ENCODE measurements at regions not wholly inside any gene's neighbourhood (a gene's known extent, or its start where the extent isn't known, plus 50 kb on each side); places are given as distances from the start of the nearest gene placed in this dataset.

DNA sequence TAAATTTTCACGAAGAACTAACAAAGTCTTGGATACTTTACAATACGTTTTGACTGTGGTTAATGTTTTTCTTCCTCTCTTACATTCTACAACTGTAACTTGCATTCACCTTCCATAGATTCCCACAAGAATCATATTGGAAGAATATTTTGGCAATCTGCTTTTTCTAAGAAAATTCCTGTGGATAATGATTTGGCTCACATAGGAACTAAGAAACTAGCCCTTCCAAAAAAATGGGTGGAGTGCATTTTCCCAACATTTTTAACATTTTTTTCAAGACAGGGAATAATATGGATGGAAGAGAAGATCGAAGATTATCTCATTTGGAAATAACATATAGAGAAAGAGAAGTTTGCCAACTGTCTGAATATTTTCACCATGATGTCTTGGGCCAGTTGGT lies 256.9 kb upstream of the POU2AF2 start:
- Histone ChIP-seq H3K4me3 (no peak overlapping the region), H3K36me3 (no peaks in the 10 kb centered on the region), H3K27me3 (no peaks in the 10 kb centered on the region), H3K27ac (no peak overlapping the region), H3K9me3 (no peaks in the 10 kb centered on the region), H3K4me1 (peaks cover 0 to 10% (median 3%) of the 10 kb centered on the region in 4 donors)
- 78 to 79% methylated on average over 3 of the region's 3 CpGs for WGBS, 2 donors
- no peak for TF ChIP-seq POLR2AphosphoS5 (IDR thresholded peaks at IDR 0.05)
- TF ChIP-seq EP300 (IDR thresholded peaks at IDR 0.05): no peak
- TF ChIP-seq, protein P1, sequence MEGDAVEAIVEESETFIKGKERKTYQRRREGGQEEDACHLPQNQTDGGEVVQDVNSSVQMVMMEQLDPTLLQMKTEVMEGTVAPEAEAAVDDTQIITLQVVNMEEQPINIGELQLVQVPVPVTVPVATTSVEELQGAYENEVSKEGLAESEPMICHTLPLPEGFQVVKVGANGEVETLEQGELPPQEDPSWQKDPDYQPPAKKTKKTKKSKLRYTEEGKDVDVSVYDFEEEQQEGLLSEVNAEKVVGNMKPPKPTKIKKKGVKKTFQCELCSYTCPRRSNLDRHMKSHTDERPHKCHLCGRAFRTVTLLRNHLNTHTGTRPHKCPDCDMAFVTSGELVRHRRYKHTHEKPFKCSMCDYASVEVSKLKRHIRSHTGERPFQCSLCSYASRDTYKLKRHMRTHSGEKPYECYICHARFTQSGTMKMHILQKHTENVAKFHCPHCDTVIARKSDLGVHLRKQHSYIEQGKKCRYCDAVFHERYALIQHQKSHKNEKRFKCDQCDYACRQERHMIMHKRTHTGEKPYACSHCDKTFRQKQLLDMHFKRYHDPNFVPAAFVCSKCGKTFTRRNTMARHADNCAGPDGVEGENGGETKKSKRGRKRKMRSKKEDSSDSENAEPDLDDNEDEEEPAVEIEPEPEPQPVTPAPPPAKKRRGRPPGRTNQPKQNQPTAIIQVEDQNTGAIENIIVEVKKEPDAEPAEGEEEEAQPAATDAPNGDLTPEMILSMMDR (IDR thresholded peaks at IDR 0.05): no peak
- no peak for TF ChIP-seq POLR2A (IDR thresholded peaks at IDR 0.05)
- no peak for DNase-seq
- peak in 1 of 2 donors; percentile 27 for ATAC-seq (ENCODE audit: low FRiP score in 2 of 2)

DNA sequence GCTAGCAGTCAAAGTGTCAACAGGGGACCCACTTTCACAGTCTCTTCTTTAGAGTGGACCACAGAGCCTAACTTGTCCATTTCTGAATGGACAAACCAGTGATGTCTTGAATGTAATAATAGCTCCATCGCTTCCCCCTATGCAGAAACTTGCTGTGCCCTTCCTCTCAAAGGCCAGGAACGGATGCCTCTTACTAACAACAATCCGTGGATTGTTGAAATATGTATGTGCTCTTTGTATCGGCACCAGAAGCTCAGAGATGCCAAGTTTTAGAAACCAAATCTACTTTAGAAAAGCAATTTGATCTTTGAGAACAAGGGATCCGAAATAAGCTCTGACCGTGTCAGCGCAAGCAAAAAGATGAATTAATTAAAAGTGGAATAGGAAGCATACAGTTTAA lies 259.5 kb upstream of the POU2AF2 start:
- Histone ChIP-seq H3K36me3 (no peaks in the 10 kb centered on the region), H3K9me3 (no peaks in the 10 kb centered on the region), H3K27me3 (no peaks in the 10 kb centered on the region), H3K27ac (no peak overlapping the region), H3K4me3 (no peak overlapping the region), H3K4me1 (peaks cover 0 to 10% (median 3%) of the 10 kb centered on the region in 4 donors)
- 90 to 93% methylated on average over 7 of the region's 7 CpGs for WGBS, 2 donors
- TF ChIP-seq EP300 (IDR thresholded peaks at IDR 0.05): no peak
- TF ChIP-seq POLR2A (IDR thresholded peaks at IDR 0.05): no peak
- ATAC-seq (ENCODE audit: low FRiP score in 2 of 2) (no peak), DNase-seq (no peak)

DNA sequence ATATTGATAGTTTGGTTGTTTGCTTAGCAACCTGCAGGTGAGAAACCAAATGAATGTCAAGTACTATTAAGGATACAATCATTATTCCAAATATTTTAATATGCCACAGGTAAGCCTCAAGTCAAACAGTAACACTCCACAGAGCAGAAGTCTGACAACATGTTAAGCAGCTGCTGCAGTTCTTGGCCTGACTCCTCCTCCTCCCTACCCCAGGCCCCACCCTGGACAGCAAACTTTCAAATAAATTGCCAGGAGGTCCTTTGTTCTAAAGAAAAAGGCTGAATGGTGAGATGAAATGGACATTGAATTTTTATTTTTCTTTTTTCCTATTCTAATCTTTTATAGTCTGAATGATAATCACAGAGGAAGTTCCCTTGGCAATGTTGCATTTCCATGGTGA lies 260.0 kb upstream of the POU2AF2 start:
- Histone ChIP-seq H3K4me3 (no peak overlapping the region), H3K27ac (no peak overlapping the region), H3K27me3 (no peaks in the 10 kb centered on the region), H3K36me3 (no peaks in the 10 kb centered on the region), H3K4me1 (peaks cover 0 to 10% (median 3%) of the 10 kb centered on the region in 4 donors), H3K9me3 (no peaks in the 10 kb centered on the region)
- DNase-seq (no peak), ATAC-seq (ENCODE audit: low FRiP score in 2 of 2) (no peak)
- TF ChIP-seq POLR2A (IDR thresholded peaks at IDR 0.05) (no peak), EP300 (IDR thresholded peaks at IDR 0.05) (no peak), POLR2AphosphoS5 (IDR thresholded peaks at IDR 0.05) (no peak)
- TF ChIP-seq, protein P1 (IDR thresholded peaks at IDR 0.05): no peak

DNA sequence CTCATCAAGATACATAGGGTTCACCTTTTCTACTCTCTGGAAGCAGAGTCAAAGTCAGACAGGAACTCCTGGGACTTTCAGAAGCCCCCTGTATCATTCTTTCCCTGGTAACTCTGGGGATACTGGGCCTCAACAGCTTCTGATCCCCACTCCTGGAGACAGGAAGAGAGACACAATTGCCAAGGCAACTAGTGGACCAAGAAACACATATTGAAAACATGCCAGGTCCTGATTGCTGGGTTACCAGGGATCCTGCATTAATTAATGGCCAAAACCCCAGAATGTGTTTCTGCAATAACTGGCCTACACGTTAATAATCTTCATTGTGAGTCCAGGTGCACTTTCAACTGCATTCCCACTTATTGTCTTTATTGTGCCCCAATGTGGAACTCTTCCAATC lies 260.8 kb upstream of the POU2AF2 start:
- ATAC-seq (ENCODE audit: low FRiP score in 2 of 2): no peak
- WGBS, 2 donors: 84 to 86% methylated on average over 1 of the region's 1 CpG

DNA sequence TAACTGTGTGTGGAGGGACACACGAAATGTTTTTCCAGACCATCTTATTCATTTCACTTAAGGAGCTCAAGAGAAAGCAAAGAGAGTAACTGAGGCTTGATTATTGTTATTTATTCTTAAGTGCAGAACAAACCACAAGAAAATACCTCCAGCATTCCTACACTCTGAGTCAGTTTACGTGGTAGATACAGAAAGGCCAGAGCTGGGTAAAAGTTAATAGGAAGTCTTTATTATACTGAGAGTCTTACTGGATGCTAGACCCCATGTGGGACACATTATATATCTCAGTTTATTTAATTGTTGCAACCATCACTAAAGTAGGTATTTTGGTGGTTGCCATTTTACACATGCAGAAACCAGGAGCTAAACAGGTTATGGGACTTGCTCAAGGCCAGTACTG lies 261.4 kb upstream of the POU2AF2 start:
- Histone ChIP-seq H3K4me1 (peaks cover 0 to under 1% (median under 1%) of the 10 kb centered on the region in 4 donors), H3K27me3 (no peaks in the 10 kb centered on the region), H3K36me3 (no peaks in the 10 kb centered on the region), H3K27ac (no peak overlapping the region), H3K9me3 (peaks cover 0 to 5% (median 0%) of the 10 kb centered on the region in 4 donors), H3K4me3 (no peak overlapping the region)
- no peak for DNase-seq
- no peak for ATAC-seq (ENCODE audit: low FRiP score in 2 of 2)
- TF ChIP-seq, protein P1 (IDR thresholded peaks at IDR 0.05): no peak
- TF ChIP-seq EP300 (IDR thresholded peaks at IDR 0.05): no peak
- TF ChIP-seq POLR2AphosphoS5 (IDR thresholded peaks at IDR 0.05): no peak
- no peak for TF ChIP-seq POLR2A (IDR thresholded peaks at IDR 0.05)
- 66 to 73% methylated on average over 2 of the region's 2 CpGs for WGBS, 2 donors

More for the DNA sequence above, 260.8 kb upstream of the POU2AF2 start:
- Histone ChIP-seq H3K27ac (no peak overlapping the region), H3K4me1 (peaks cover 0 to 6% (median 2%) of the 10 kb centered on the region in 4 donors), H3K36me3 (no peaks in the 10 kb centered on the region), H3K9me3 (peaks cover 0 to under 1% (median 0%) of the 10 kb centered on the region in 4 donors), H3K4me3 (no peak overlapping the region), H3K27me3 (no peaks in the 10 kb centered on the region)
- DNase-seq: no peak
- TF ChIP-seq POLR2A (IDR thresholded peaks at IDR 0.05) (no peak), POLR2AphosphoS5 (IDR thresholded peaks at IDR 0.05) (no peak), EP300 (IDR thresholded peaks at IDR 0.05) (no peak)
- TF ChIP-seq, protein P1 (IDR thresholded peaks at IDR 0.05): no peak

Data from upper lobe of left lung (tissue), 6 donors.